CD4-positive, alpha-beta T cell (primary cell): ENCODE measurements at regions not wholly inside any gene's neighbourhood (a gene's known extent, or its start where the extent isn't known, plus 50 kb on each side); places are given as distances from the start of the nearest gene placed in this dataset.

ENCODE experiments used
- ATAC-seq: fragments of 200-7000 bp; cut with Tn5 transposase; one replicate; pipeline ENCODE4 v1.10.0; 2022; ENCODE audit warnings: mild to moderate bottlenecking; ENCODE audit not compliant: poor library complexity
- CTCF ChIA-PET: fragments of 350-600 bp; sonication (Branson Sonifier 250); formaldehyde crosslinking; loops from one replicate; lab custom pipeline; 2021; ENCODE audit warnings: antibody characterized with exemption, inconsistent platforms; lab: Charles Lee
- POLR2A ChIA-PET: fragments of 350-600 bp; sonication (Branson Sonifier 250); formaldehyde crosslinking; loops from one replicate; lab custom pipeline; 2021; ENCODE audit warnings: antibody characterized with exemption, inconsistent platforms; lab: Charles Lee
- DNase-seq, 14 experiments: peaks; one replicate each; pipeline ENCODE4 v3.0.0-alpha.2; 2013 to 2020; ENCODE audit warnings: mixed read lengths in 2 of 14
- H3K27ac ChIP-seq, 2 donors: one replicate each; pipeline versions ENCODE4 v1.5.1 to v1.7.0; 2013; ENCODE audit warnings: low read length in 2 of 2, low read depth in 1 of 2, mild to moderate bottlenecking in 1 of 2
- H3K27me3 ChIP-seq, 2 experiments: 1 replicate in 1 of 2; 2 replicates in 1 of 2; pipeline versions ENCODE4 v1.6.1 to v1.7.0; 2013; ENCODE audit warnings: low read length in 2 of 2, control low read depth in 1 of 2, mild to moderate bottlenecking in 1 of 2, moderate library complexity in 1 of 2; ENCODE audit not compliant: insufficient read depth in 2 of 2, control insufficient read depth in 1 of 2
- H3K36me3 ChIP-seq: one replicate; pipeline ENCODE4 v1.6.1; 2013; ENCODE audit warnings: low read length, control low read depth; ENCODE audit not compliant: insufficient read depth
- H3K4me1 ChIP-seq: one replicate; pipeline ENCODE4 v1.6.1; 2013; ENCODE audit warnings: low read length, control low read depth; ENCODE audit not compliant: insufficient read depth
- H3K4me3 ChIP-seq: one replicate; pipeline ENCODE4 v1.5.1; 2013; ENCODE audit warnings: mild to moderate bottlenecking, low read length, moderate library complexity
- H3K9me3 ChIP-seq, 2 experiments: 1 replicate in 1 of 2; 2 replicates in 1 of 2; pipeline versions ENCODE4 v1.6.1 to v1.7.0; 2013; ENCODE audit warnings: low read length in 2 of 2, mild to moderate bottlenecking in 2 of 2, control low read depth in 1 of 2, moderate library complexity in 1 of 2; ENCODE audit not compliant: control insufficient read depth in 1 of 2, insufficient read depth in 1 of 2
- H3K27ac Mint-ChIP-seq: one replicate; pipeline ENCODE4 v1.8.0; 2020; ENCODE audit warnings: mixed read lengths
- H3K27me3 Mint-ChIP-seq: one replicate; pipeline ENCODE4 v1.8.0; 2021; ENCODE audit warnings: mixed read lengths
- H3K36me3 Mint-ChIP-seq: one replicate; pipeline ENCODE4 v1.8.0; 2021; ENCODE audit warnings: low read depth, mixed read lengths
- H3K4me1 Mint-ChIP-seq: one replicate; pipeline ENCODE4 v1.8.0; 2021; ENCODE audit warnings: low read depth, mixed read lengths
- H3K4me3 Mint-ChIP-seq: one replicate; pipeline ENCODE4 v1.8.0; 2020; ENCODE audit warnings: mild to moderate bottlenecking, mixed read lengths
- H3K9me3 Mint-ChIP-seq: one replicate; pipeline ENCODE4 v1.8.0; 2020; ENCODE audit warnings: mixed read lengths
- intact Hi-C, 2 experiments: fragments of 100-400 bp; cut with DNase I in 1 of 2; cut with micrococcal nuclease in 1 of 2; formaldehyde crosslinking; loops; one replicate each; pipeline versions ENCODE4 v1.15.1 to v1.9.0; 2023 to 2025; cut with DNase I, micrococcal nuclease
- TF ChIP-seq, protein P1 (sequence below): fragments of 200-600 bp; IDR thresholded peaks from one replicate; pipeline ENCODE4 v1.8.0; 2022; ENCODE audit warnings: antibody characterized with exemption, mild to moderate bottlenecking

GRCh38 chr1:170857955-170858354 is 77.4 kb upstream of the MROH9 start:
- DNase-seq: no peak
- TF ChIP-seq, protein P1, sequence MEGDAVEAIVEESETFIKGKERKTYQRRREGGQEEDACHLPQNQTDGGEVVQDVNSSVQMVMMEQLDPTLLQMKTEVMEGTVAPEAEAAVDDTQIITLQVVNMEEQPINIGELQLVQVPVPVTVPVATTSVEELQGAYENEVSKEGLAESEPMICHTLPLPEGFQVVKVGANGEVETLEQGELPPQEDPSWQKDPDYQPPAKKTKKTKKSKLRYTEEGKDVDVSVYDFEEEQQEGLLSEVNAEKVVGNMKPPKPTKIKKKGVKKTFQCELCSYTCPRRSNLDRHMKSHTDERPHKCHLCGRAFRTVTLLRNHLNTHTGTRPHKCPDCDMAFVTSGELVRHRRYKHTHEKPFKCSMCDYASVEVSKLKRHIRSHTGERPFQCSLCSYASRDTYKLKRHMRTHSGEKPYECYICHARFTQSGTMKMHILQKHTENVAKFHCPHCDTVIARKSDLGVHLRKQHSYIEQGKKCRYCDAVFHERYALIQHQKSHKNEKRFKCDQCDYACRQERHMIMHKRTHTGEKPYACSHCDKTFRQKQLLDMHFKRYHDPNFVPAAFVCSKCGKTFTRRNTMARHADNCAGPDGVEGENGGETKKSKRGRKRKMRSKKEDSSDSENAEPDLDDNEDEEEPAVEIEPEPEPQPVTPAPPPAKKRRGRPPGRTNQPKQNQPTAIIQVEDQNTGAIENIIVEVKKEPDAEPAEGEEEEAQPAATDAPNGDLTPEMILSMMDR: no peak
- H3K4me3 ChIP-seq: no peak overlapping the region
- Mint-ChIP-seq H3K27ac (no peak overlapping the region), H3K36me3 (no peaks in the 10 kb centered on the region), H3K27me3 (peaks cover 10% of the 10 kb centered on the region), H3K4me1 (no peaks in the 10 kb centered on the region), H3K4me3 (no peak overlapping the region), H3K9me3 (no peaks in the 10 kb centered on the region)
- no peaks in the 10 kb centered on the region for H3K9me3 ChIP-seq
- no peaks in the 10 kb centered on the region for H3K36me3 ChIP-seq
- no peak overlapping the region for H3K27ac ChIP-seq
- no peaks in the 10 kb centered on the region for H3K4me1 ChIP-seq
- no peak for ATAC-seq
- ChIA-PET POLR2A (no interaction called here), CTCF (no interaction called here)
- intact Hi-C loops: no loop called here
- no peaks in the 10 kb centered on the region for H3K27me3 ChIP-seq

DNA sequence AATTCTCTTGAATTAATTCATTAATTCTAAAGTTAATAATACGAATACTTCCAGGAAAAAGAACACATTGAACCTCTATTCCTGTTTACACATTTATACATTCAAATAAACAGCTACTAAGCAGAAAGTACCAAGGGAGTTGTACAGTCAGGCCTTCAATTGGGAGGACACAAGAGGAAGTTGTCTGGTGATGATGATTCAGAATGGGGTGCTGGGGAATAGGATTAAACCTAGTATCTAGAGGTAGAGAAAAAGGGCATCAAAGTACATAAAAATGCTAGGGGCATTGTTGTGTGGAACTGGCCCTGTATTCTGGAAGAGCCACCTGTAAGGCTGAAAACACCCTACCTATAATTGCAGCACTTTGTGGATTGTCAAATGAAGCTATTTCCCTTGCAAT is 71.7 kb upstream of the MROH9 start:
- no peaks in the 10 kb centered on the region for H3K27me3 Mint-ChIP-seq
- Histone ChIP-seq H3K4me1 (no peaks in the 10 kb centered on the region), H3K9me3 (no peaks in the 10 kb centered on the region), H3K4me3 (no peak overlapping the region), H3K27ac (no peak overlapping the region), H3K36me3 (no peaks in the 10 kb centered on the region), H3K27me3 (no peaks in the 10 kb centered on the region)
- ChIA-PET POLR2A (no interaction called here), CTCF (no interaction called here)
- ATAC-seq (no peak), DNase-seq (no peak)
- intact Hi-C loops: no loop called here
- no peaks in the 10 kb centered on the region for H3K9me3 Mint-ChIP-seq
- no peaks in the 10 kb centered on the region for H3K4me1 Mint-ChIP-seq
- TF ChIP-seq, protein P1: no peak
- H3K27ac Mint-ChIP-seq: no peak overlapping the region
- no peak overlapping the region for H3K4me3 Mint-ChIP-seq
- no peaks in the 10 kb centered on the region for H3K36me3 Mint-ChIP-seq

- H3K4me1 Mint-ChIP-seq: no peaks in the 10 kb centered on the region
- DNase-seq (no peak), ATAC-seq (no peak)
- no peak overlapping the region for H3K27ac Mint-ChIP-seq
- Histone ChIP-seq H3K27ac (no peak overlapping the region), H3K4me1 (no peaks in the 10 kb centered on the region), H3K36me3 (no peaks in the 10 kb centered on the region), H3K9me3 (no peaks in the 10 kb centered on the region), H3K27me3 (no peaks in the 10 kb centered on the region), H3K4me3 (no peak overlapping the region)
- CTCF ChIA-PET: no interaction called here
- TF ChIP-seq, protein P1: no peak
- H3K27me3 Mint-ChIP-seq: peaks cover 5% of the 10 kb centered on the region
- POLR2A ChIA-PET: no interaction called here
- intact Hi-C loops: no loop called here
- no peaks in the 10 kb centered on the region for H3K36me3 Mint-ChIP-seq
- H3K9me3 Mint-ChIP-seq: no peaks in the 10 kb centered on the region
- H3K4me3 Mint-ChIP-seq: no peak overlapping the region
These were observed 71.1 kb upstream of the MROH9 start for GRCh38 chr1:170864238-170864637.
